ENCODE measurements at regions not wholly inside any gene's neighbourhood (a gene's known extent, or its start where the extent isn't known, plus 50 kb on each side); places are given as distances from the start of the nearest gene placed in this dataset.

GRCh38 chr2:147388217-147388616 is 456.6 kb upstream of the ACVR2A start:
- no peak for TF ChIP-seq CTCF (IDR thresholded peaks at IDR 0.05)
- TF ChIP-seq POLR2A (IDR thresholded peaks at IDR 0.05): no peak

Data from uterus (tissue), 2 donors.